Muscle layer of duodenum (tissue), 2 donors: ENCODE measurements at regions not wholly inside any gene's neighbourhood (a gene's known extent, or its start where the extent isn't known, plus 50 kb on each side); places are given as distances from the start of the nearest gene placed in this dataset.

ENCODE experiments used
- H3K27ac ChIP-seq: one replicate; pipeline ENCODE4 v1.7.0; 2013; ENCODE audit warnings: mild to moderate bottlenecking, low read length
- H3K27me3 ChIP-seq: one replicate; pipeline ENCODE4 v1.7.0; 2013; ENCODE audit warnings: low read depth, mild to moderate bottlenecking, control low read depth, low read length
- H3K36me3 ChIP-seq, 2 donors: one replicate each; pipeline ENCODE4 v1.7.0; 2013; ENCODE audit warnings: low read length in 2 of 2, control low read depth in 1 of 2, mild to moderate bottlenecking in 1 of 2; ENCODE audit not compliant: insufficient read depth in 2 of 2, control insufficient read depth in 1 of 2
- H3K4me1 ChIP-seq, 2 donors: one replicate each; pipeline ENCODE4 v1.7.0; 2013; ENCODE audit warnings: low read length in 2 of 2, mild to moderate bottlenecking in 2 of 2, control low read depth in 1 of 2, moderate library complexity in 1 of 2; ENCODE audit not compliant: insufficient read depth in 2 of 2, control insufficient read depth in 1 of 2
- H3K4me3 ChIP-seq, 2 donors: one replicate each; pipeline ENCODE4 v1.7.0; 2013; ENCODE audit warnings: low read length in 2 of 2, low read depth in 1 of 2, mild to moderate bottlenecking in 1 of 2
- H3K9me3 ChIP-seq, 2 donors: one replicate each; pipeline ENCODE4 v1.7.0; 2013; ENCODE audit warnings: low read length in 2 of 2, control low read depth in 1 of 2, mild to moderate bottlenecking in 1 of 2; ENCODE audit not compliant: control insufficient read depth in 1 of 2
- donor health status: healthy.

DNA sequence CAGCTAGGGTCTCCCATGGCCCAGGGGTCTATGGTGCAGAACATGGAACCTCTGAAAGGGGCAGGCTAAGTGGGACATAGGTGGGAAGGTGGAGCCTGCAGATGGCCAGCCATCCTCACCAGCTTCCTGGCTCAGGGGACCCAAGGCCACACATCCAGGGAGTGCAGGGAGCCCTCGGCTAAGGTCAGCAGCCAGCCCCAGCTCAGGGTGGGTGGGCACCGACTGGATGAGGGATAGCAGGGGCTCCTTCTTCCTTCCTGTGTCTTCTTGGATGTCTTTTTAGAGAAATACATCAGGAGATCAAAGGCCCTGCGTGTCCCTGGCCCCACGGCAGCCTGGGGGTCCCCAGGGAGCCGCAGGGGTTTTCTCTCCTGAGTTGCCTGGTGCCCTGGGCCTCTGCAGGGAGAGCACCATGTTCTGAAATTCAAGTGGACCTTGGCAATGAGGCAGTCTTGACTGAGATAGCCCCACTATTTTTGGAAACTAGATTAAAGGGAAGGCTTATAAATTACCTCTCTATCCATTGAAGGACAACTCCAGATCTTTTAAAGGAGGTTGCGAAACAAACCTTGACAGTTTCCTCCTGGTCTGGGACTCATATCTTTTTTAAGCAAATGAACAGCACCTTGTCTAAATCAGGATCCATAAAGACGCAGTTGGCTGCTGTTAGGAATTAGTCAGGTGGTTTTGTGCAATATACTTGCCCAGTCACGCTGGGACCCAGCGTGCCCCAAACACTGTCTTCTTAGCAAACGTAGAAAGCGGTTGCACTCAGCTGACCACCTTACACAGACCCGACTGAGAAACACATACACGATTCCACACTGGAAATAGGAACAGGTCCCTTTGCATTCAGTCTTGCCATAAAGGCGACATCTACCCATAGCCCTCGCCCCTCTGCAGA, 242.3 kb downstream of the TOMM20 start:
- H3K27ac ChIP-seq = peak overlapping the region; percentile 14
- no peak overlapping the region for H3K4me3 ChIP-seq
- no peaks in the 10 kb centered on the region for H3K36me3 ChIP-seq

DNA sequence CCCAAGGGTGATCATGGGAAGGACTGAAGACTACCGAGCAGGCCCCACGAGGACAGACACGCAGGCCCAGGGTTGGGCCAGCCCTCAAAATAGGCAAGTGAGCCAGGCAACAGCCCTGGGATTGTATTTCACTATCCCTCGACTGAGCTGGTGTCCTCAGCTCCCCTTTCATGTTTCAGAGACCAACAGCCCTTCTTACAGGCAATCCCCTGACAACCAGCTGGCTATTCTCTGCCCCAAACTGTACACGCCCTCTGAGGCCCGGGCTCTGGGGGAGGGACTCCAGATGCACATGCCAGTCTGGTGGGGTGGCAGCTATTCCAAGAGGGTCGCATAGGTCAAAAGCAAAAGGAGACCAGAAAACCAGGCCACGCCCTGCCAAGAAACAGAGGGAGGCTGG, 243.0 kb downstream of the TOMM20 start:
- H3K36me3 ChIP-seq = no peaks in the 10 kb centered on the region
- peaks cover 14 to 17% of the 10 kb centered on the region in 2 donors for H3K4me1 ChIP-seq
- no peak overlapping the region for H3K4me3 ChIP-seq
- no peaks in the 10 kb centered on the region for H3K27me3 ChIP-seq
- H3K9me3 ChIP-seq = peaks cover 0 to 3% of the 10 kb centered on the region in 2 donors
- H3K27ac ChIP-seq = no peak overlapping the region

More for the DNA sequence above, 242.3 kb downstream of the TOMM20 start:
- peaks cover 0 to 3% of the 10 kb centered on the region in 2 donors for H3K9me3 ChIP-seq
- peaks cover 14 to 17% of the 10 kb centered on the region in 2 donors for H3K4me1 ChIP-seq
- no peaks in the 10 kb centered on the region for H3K27me3 ChIP-seq

DNA sequence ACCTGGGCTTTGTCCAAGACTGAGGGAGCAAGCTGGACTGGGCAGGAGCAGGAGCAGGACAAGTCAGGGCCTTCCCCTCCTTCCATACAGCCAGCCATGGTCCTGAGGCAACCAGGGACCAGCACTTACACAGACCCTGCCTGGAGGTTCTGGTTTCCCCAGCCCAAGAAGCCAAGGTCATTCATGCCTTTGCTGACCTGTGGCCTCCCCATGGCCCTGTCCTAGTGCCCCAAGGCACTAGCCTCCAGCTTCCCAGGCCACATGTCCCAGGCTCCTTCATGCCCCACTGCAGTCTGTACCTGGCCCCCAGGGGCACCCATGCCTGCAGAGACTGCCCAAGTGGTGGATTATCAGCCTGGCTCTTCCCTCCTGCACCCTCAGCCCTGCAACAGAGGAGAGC, 243.9 kb downstream of the TOMM20 start:
- no peak overlapping the region for H3K27ac ChIP-seq
- H3K36me3 ChIP-seq = no peaks in the 10 kb centered on the region
- peaks cover 0 to 3% of the 10 kb centered on the region in 2 donors for H3K9me3 ChIP-seq
- no peaks in the 10 kb centered on the region for H3K27me3 ChIP-seq
- no peak overlapping the region for H3K4me3 ChIP-seq
- H3K4me1 ChIP-seq = peaks cover 14 to 17% of the 10 kb centered on the region in 2 donors

DNA sequence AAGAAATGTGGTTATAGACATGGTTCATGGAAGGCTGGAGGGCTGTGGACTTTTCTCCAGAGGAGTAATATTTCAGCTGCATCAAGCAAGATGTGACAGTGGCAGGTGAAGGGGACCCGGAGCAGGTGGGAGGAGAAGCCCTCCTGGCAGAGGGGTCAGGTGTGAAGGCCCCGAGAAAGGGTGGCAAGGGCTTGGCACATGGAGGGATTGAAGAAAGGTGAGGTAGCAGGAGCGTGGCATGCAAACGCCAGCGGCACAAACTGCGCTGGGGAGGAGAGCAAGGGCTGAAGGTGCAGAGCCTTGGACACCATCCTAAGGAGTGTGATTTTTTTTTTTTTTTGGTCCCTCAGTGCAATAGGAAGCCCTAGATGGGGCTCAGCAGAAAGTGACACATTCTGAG, 244.6 kb downstream of the TOMM20 start:
- Histone ChIP-seq H3K27me3 (no peaks in the 10 kb centered on the region), H3K27ac (no peak overlapping the region), H3K4me3 (no peak overlapping the region), H3K36me3 (no peaks in the 10 kb centered on the region), H3K9me3 (peaks cover 0 to 3% of the 10 kb centered on the region in 2 donors), H3K4me1 (peaks cover 14 to 17% of the 10 kb centered on the region in 2 donors)

DNA sequence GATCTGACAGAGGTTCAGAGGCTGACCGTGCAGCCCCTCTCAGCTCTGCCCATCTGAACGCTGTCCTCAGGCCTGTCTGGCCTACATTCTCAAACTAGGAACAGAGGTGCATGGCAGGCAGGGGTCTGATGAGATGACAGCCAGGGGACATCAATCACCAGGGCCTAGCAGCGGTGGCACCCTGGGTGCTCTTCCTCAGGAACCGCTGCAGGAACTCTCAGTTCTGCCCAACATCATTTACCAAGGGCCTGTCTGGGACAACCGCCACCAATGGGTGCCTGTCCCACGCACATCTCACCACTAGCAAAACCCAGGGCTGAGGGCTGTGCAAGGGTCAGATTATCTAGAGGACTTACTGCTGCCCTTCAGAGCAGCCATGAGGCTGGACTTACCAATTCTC, 245.7 kb downstream of the TOMM20 start:
- Histone ChIP-seq H3K27ac (no peak overlapping the region), H3K9me3 (peaks cover 0 to 3% of the 10 kb centered on the region in 2 donors), H3K4me1 (peaks cover 14 to 17% of the 10 kb centered on the region in 2 donors), H3K27me3 (no peaks in the 10 kb centered on the region), H3K36me3 (no peaks in the 10 kb centered on the region), H3K4me3 (no peak overlapping the region)

DNA sequence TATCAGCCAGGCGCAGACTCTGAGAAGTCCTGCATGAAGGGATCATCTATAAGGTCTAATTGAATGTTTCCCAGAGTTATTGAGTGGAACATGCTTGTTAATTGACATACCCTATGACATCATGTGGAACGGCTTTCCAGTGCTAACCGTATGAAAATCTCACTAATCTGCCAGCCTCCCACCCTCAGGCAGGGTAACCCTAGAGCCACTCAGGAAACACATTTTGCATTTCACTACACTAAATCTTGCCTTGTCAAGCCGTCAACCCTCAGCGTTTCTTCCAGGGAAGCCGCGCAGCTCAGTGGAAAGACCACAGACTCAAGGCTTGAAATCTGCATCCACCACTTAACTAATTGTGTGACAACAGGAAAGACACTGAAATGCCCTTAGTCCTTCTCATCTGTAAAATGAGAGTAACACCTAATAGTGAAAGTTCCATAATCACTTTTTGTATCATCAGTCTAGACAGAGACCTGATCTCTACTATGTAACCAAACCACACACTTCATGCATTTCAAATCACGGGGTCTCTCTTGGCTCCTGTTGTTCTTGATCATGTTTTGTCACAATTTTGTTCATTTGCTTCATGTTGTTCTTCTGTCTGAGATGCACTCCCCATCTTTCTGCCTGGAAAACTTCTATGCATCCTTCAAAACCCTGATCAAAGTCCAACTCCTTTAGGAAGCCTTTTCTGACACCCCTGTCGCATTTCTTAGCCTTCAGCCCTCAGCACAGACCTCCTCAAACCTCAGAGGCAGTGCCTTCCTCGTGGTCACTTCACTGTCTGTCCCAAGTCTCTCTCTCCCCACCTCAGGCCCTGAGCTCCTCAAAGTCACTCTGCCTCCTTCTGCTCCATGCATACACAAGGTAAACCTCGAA, 246.5 kb downstream of the TOMM20 start:
- no peak overlapping the region for H3K4me3 ChIP-seq
- H3K36me3 ChIP-seq = no peaks in the 10 kb centered on the region
- peaks cover 14 to 17% of the 10 kb centered on the region in 2 donors for H3K4me1 ChIP-seq
- H3K27ac ChIP-seq = no peak overlapping the region
- H3K27me3 ChIP-seq = no peaks in the 10 kb centered on the region
- peaks cover 0 to 3% of the 10 kb centered on the region in 2 donors for H3K9me3 ChIP-seq

DNA sequence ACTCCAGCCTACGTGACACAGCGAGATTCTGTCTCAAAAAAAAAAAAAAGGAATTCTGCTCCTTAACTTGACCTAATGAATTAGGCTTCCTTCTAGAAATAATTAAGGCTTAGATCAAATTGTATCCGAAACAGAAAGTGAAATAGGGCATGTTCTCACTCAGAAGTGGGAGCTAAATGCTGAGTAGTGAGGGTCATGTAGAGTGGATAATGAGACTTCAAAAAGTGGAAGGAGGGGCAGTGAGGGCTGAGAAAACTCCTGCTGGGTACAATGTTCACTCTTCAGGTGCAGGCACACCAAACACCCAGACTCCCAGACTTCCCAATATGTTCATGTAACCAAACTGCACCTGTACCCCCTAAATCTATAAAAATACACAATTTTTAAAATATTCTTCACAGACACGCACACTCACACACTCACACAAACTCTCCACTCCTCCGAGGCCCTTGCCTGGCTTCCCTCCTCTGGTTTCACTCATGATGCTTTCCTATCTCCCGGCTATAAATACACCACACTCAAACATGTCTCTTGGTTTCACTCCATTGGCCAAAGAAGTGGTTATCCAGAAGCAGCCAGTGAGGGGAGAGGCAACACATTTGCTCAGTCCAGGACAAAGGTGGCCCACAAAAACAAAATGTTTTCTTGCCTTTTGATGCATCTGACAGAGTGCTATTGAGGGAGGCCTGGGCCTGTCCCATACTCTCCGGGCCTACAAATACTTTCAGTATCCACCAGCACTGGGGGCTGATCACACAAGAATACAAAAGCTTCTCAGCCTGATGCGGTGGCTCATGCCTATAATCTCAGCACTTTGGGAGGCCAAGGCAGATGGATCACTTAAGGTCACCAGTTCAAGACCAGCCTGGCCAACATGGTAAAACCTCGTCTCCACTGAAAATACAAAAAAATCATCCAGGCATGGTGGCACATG, 249.2 kb downstream of the TOMM20 start:
- no peak overlapping the region for H3K27ac ChIP-seq

DNA sequence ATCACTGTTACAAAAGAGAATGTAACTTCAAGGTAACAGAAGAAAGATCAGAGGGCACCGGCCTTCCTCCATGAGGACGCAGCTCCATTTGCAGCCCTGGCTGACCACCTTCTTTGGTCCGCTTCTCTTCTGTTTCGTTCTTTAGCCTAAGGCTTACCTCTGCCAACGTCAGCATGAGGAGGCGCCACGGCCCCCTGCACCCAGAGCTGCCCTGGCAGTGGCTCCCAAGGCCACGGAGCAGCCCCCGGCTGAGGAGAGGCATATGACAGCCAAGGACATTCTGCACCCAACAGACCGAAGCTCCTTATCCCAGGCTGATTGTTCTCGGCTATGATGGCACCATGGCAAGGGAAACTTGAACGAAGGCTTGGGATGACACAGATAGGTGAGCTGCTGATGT, 250.3 kb downstream of the TOMM20 start:
- Histone ChIP-seq H3K27me3 (no peaks in the 10 kb centered on the region), H3K27ac (no peak overlapping the region), H3K36me3 (no peaks in the 10 kb centered on the region), H3K4me3 (no peak overlapping the region), H3K9me3 (peaks cover 0 to 1% of the 10 kb centered on the region in 2 donors), H3K4me1 (no peaks in the 10 kb centered on the region)

More for the DNA sequence above, 249.2 kb downstream of the TOMM20 start:
- H3K4me3 ChIP-seq = no peak overlapping the region
- peaks cover 0 to 4% of the 10 kb centered on the region in 2 donors for H3K4me1 ChIP-seq
- H3K9me3 ChIP-seq = peaks cover 0 to 3% of the 10 kb centered on the region in 2 donors
- H3K27me3 ChIP-seq = no peaks in the 10 kb centered on the region
- H3K36me3 ChIP-seq = no peaks in the 10 kb centered on the region

DNA sequence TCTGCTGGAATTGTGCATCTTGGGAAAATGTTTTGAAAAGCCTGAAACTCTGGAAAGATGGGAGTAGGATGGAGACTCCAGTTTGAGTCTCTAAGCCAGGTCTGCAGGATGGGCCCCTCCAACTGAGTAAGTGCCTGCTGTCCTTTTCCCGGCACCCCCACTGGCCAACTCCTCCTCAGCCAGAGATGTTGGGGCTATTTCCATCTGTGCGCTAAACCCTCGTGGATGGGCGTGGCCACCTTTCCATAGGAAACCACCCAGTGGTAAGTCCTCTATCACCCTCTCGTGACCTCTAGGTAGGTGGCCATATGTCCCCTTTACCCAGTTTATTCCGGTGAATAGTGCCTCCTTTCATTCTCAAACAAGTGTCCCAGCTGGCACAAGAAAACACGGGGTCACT, 250.9 kb downstream of the TOMM20 start:
- H3K9me3 ChIP-seq = no peaks in the 10 kb centered on the region
- no peaks in the 10 kb centered on the region for H3K36me3 ChIP-seq
- H3K27me3 ChIP-seq = no peaks in the 10 kb centered on the region
- H3K4me3 ChIP-seq = no peak overlapping the region
- no peaks in the 10 kb centered on the region for H3K4me1 ChIP-seq
- H3K27ac ChIP-seq = no peak overlapping the region

DNA sequence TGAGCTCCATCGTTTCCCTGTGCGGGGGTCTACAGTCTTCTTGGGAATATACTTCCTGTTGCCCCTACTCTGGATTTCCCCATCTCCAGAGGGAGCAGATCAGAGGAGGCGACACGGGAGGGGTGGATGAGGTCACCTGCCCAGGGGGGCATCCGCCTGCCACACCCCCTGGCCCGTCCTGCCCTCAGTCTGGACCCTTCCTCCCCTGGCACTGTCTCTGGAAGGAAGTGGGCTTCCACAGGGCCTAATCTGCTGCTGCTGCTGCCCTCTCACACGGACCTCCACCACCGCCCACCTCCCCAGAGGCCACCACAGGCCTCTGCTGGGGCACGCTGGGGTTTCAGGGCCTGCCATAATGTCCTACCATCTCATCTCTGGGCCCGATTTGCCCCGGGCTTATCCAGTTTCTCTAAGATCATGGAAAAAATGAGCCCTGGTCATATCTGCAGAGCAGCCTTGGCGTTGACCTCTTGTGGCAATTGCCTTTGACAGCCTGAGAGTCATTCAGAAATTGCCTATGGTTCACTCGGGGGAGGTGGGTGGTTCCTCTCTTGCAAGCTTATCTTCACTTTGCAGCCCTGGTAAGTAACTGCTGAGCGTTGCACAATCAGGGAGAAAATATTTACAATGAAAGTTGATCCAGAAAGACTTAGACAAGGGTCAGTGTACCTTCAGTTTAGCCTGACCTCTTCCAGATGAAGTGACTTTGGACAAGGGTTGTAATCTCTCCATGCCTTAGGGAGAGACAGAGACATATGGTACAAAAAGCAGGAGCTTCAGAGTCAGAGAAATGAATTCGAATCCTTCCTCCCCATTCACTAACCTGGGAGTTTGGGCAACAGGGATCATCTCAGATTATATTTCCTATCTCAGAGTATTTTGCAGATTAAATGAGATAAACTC, 252.4 kb downstream of the TOMM20 start:
- Histone ChIP-seq H3K36me3 (no peaks in the 10 kb centered on the region), H3K27me3 (no peaks in the 10 kb centered on the region), H3K27ac (no peak overlapping the region), H3K9me3 (no peaks in the 10 kb centered on the region), H3K4me3 (no peak overlapping the region), H3K4me1 (no peaks in the 10 kb centered on the region)
